ENCODE measurements at regions not wholly inside any gene's neighbourhood (a gene's known extent, or its start where the extent isn't known, plus 50 kb on each side); places are given as distances from the start of the nearest gene placed in this dataset.
A peak's percentile ranks its signal among the peaks of the same experiment; 100 is the strongest.

DNA sequence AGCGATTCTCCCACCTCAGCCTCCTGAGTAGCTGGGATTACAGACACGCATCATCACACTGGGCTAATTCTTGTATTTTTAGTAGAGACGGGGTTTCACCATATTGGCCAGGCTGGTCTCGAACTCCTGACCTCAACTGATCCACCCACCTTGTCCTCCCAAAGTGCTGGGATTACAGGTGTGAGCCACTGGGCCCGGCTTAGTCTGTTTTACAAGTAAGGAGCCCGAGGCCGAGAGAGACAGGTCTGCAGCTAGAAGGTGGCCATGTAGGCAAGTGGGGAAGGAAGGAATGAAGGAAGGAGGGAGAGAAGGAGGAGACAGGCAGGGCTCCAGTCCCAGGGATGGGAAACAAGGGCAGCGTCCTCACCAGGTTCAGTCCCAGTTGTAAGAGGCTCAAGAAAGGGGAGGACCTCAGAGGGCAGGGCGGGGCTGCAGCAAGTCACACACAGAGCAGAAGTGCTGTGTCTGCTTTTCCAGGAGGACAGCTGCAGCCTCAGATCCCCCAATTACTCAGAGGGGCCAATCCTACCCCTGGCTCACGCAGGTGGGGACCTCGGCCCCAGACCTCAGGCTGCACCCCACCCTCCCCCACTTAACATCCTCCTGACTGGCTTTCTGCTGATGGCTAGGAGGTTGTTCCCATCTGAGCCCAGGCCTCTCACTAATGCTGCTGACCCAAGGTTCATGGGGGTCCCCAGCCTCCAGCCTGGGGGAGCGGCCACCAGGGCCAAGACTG lies 53.8 kb upstream of the PRR5 start:
- DNase-seq (ENCODE audit: low read depth, low spot score), result no peak
- H3K4me2 ChIP-seq (ENCODE audit: insufficient read depth, low read length), result no peak overlapping the region
- TF ChIP-seq EZH2 (IDR thresholded peaks at IDR 0.05; ENCODE audit: borderline replicate concordance, low read depth, low read length, severe bottlenecking), result no peak
- TF ChIP-seq, protein P1, sequence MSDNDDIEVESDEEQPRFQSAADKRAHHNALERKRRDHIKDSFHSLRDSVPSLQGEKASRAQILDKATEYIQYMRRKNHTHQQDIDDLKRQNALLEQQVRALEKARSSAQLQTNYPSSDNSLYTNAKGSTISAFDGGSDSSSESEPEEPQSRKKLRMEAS (IDR thresholded peaks at IDR 0.05; ENCODE audit: insufficient read depth, insufficient read length), result no peak
- TF ChIP-seq GATA2 (IDR thresholded peaks at IDR 0.05; ENCODE audit: insufficient read depth, insufficient read length, low read depth, low read length), result no peak
- TF ChIP-seq MYC (IDR thresholded peaks at IDR 0.05; ENCODE audit: low read depth, low read length), result no peak
- TF ChIP-seq POLR2A (IDR thresholded peaks at IDR 0.05; ENCODE audit: low read depth, low read length), result no peak
- no peak for TF ChIP-seq POLR2AphosphoS5 (IDR thresholded peaks at IDR 0.05; ENCODE audit: insufficient read depth, low read depth, low read length)
- TF ChIP-seq, protein P2, sequence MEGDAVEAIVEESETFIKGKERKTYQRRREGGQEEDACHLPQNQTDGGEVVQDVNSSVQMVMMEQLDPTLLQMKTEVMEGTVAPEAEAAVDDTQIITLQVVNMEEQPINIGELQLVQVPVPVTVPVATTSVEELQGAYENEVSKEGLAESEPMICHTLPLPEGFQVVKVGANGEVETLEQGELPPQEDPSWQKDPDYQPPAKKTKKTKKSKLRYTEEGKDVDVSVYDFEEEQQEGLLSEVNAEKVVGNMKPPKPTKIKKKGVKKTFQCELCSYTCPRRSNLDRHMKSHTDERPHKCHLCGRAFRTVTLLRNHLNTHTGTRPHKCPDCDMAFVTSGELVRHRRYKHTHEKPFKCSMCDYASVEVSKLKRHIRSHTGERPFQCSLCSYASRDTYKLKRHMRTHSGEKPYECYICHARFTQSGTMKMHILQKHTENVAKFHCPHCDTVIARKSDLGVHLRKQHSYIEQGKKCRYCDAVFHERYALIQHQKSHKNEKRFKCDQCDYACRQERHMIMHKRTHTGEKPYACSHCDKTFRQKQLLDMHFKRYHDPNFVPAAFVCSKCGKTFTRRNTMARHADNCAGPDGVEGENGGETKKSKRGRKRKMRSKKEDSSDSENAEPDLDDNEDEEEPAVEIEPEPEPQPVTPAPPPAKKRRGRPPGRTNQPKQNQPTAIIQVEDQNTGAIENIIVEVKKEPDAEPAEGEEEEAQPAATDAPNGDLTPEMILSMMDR (IDR thresholded peaks at IDR 0.05; ENCODE audit: extremely low read depth in 1 of 2, insufficient read depth in 1 of 2, low read depth in 1 of 2, low read length in 2 of 2), result no peak
- TF ChIP-seq FOS (IDR thresholded peaks at IDR 0.05; ENCODE audit: borderline replicate concordance, insufficient read depth, low read length), result no peak
- no peak for TF ChIP-seq JUN (IDR thresholded peaks at IDR 0.05; ENCODE audit: borderline replicate concordance, insufficient read depth, insufficient read length, low read depth)
- H3K79me2 ChIP-seq (ENCODE audit: control insufficient read depth, insufficient read depth, low read length), result no peaks in the 10 kb centered on the region
- dilution Hi-C loops (cut with MboI; ENCODE audit: extremely low pct_ligation_motif_present, low sequenced_read_pairs) (no loop called here), intact Hi-C loops (cut with micrococcal nuclease) (no loop called here)
- H3K27ac ChIP-seq (ENCODE audit: insufficient read depth, low read depth, low read length), result no peak overlapping the region
- H3K36me3 ChIP-seq (ENCODE audit: control insufficient read depth in 2 of 2, extremely low read depth in 1 of 2, insufficient read depth in 2 of 2, low read length in 2 of 2), result no peaks in the 10 kb centered on the region
- no peaks in the 10 kb centered on the region for H4K20me1 ChIP-seq (replicated peaks; ENCODE audit: control insufficient read depth, extremely low read depth, insufficient read depth, low read length)
- no peaks in the 10 kb centered on the region for H3K9me1 ChIP-seq (replicated peaks; ENCODE audit: control insufficient read depth, extremely low read depth, insufficient read depth, low read length)
- ChIA-PET CTCF (no interaction called here), POLR2A (no interaction called here)
- H3K4me1 ChIP-seq (ENCODE audit: control insufficient read depth, extremely low read depth, insufficient read depth, low read length), result peaks cover 6% of the 10 kb centered on the region
- H2AFZ ChIP-seq (ENCODE audit: low read depth, low read length), result peak overlapping the region; percentile 76
- no peaks in the 10 kb centered on the region for H3K9me3 ChIP-seq (replicated peaks; ENCODE audit: control insufficient read depth, insufficient read depth, low read length)
- no peak overlapping the region for H3K9ac ChIP-seq (replicated peaks; ENCODE audit: extremely low read depth, insufficient read depth, low read length)
- H3K27me3 ChIP-seq (ENCODE audit: control insufficient read depth in 2 of 2, insufficient read depth in 2 of 2, low read length in 2 of 2), result no peaks in the 10 kb centered on the region
- FAIRE-seq, result no peak
- no TSS peak for BruUV-seq (replicated peaks)
- H3K4me3 ChIP-seq (replicated peaks in 1 of 3; ENCODE audit: insufficient read depth in 1 of 3, low read depth in 1 of 3, low read length in 3 of 3), result no peak overlapping the region

Data from endothelial cell of umbilical vein (primary cell).